Activated T-helper 2 cell treated with anti-CD3 and anti-CD28 coated beads, Interferon-gamma antibody, Interleukin-2, Interleukin-4, amounts not matched to agents 10 μg/mL and 5 μg/mL and 100 μg/mL, durations not matched to agents 14 hours and 24 hours and 36 hours (primary cell): ENCODE measurements at regions not wholly inside any gene's neighbourhood (a gene's known extent, or its start where the extent isn't known, plus 50 kb on each side); places are given as distances from the start of the nearest gene placed in this dataset.

Source experiments
- DNase-seq: peaks from one replicate; pipeline ENCODE4 v3.0.0; 2021; ENCODE audit warnings: low spot score
- H3K27ac Mint-ChIP-seq: one replicate; pipeline ENCODE4 v1.8.0; 2021; ENCODE audit warnings: mixed read lengths
- H3K27me3 Mint-ChIP-seq: one replicate; pipeline ENCODE4 v1.8.0; 2021; ENCODE audit warnings: low read depth, mixed read lengths
- H3K36me3 Mint-ChIP-seq: one replicate; pipeline ENCODE4 v1.8.0; 2021; ENCODE audit warnings: low read depth, mixed read lengths
- H3K4me1 Mint-ChIP-seq: one replicate; pipeline ENCODE4 v1.8.0; 2021; ENCODE audit warnings: low read depth, mixed read lengths
- H3K4me3 Mint-ChIP-seq: one replicate; pipeline ENCODE4 v1.8.0; 2021; ENCODE audit warnings: low read depth, mild to moderate bottlenecking, moderate library complexity, mixed read lengths
- H3K9me3 Mint-ChIP-seq: one replicate; pipeline ENCODE4 v1.8.0; 2021; ENCODE audit warnings: mixed read lengths
- intact Hi-C: fragments of 100-400 bp; cut with micrococcal nuclease; formaldehyde crosslinking; loops from one replicate; pipeline ENCODE4 v1.15.1; 2023

DNA sequence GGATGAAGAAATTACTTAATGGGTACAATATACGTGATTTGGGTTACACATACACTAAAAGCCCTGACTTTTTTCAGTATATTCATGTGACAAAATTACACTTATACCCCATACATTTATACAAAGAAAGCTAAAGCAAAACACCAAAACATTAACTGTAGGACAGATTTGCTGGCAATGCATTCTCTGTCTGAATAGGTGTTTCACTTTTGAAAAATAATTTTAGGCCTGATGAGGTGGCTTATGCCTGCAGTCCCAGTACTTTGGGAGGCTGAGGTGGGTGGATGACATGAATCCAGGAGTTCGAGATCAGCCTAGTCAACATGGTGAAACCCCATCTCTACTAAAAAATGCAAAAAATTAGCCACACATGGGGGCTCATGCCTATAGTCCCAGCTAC, 301.5 kb upstream of the FAM98A start:
- DNase-seq: no peak
- Mint-ChIP-seq H3K27me3 (no peaks in the 10 kb centered on the region), H3K9me3 (peaks cover 15% of the 10 kb centered on the region), H3K4me1 (no peaks in the 10 kb centered on the region), H3K36me3 (no peaks in the 10 kb centered on the region), H3K27ac (no peak overlapping the region), H3K4me3 (no peak overlapping the region)
- intact Hi-C loops: no loop called here

DNA sequence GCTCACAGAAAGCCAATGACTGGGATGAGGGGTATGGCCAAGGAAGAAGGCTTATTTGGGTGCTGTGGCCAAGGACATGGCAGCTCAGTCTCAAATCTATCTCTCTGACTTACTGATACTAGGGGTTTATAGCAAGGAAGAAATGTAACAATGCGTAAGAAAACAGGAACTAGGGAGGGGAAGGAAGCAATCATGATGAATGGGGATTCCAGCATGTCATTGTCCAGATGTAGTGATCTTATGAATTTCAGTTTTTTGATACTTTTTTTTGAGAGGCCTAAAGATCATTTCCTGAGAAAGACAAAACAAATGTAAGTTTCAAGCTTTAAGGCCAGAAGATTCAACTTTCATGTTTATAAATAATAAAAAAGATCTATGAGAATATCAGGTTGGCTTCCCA, 298.6 kb upstream of the FAM98A start:
- intact Hi-C loops: no loop called here

DNA sequence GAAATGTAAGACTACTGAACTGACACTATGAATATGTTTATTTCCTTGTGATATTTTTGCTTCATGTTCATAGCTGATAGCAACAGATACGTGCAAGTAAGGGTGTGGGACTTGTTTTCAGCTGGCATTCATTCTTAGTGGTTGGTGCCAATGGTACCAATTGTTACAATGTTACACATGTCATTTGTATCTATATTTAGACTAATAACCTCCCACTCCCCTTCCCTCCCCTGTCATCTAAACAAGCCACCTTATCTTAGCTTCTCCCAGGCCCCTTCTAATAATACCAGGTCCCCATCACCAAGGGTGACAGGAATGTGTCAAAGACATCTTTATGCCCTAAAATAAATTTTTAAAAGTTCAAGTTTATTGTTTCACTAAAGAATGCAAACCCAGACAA, 294.7 kb upstream of the FAM98A start:
- Mint-ChIP-seq H3K27ac (no peak overlapping the region), H3K27me3 (no peaks in the 10 kb centered on the region), H3K4me1 (no peaks in the 10 kb centered on the region), H3K36me3 (no peaks in the 10 kb centered on the region), H3K4me3 (no peak overlapping the region), H3K9me3 (peaks cover 18% of the 10 kb centered on the region)
- DNase-seq: no peak
- intact Hi-C loops: no loop called here

More for the DNA sequence above, 298.6 kb upstream of the FAM98A start:
- H3K27me3 Mint-ChIP-seq: no peaks in the 10 kb centered on the region
- DNase-seq: no peak
- peaks cover 23% of the 10 kb centered on the region for H3K9me3 Mint-ChIP-seq
- H3K4me1 Mint-ChIP-seq: no peaks in the 10 kb centered on the region
- H3K27ac Mint-ChIP-seq: no peak overlapping the region
- H3K4me3 Mint-ChIP-seq: no peak overlapping the region
- no peaks in the 10 kb centered on the region for H3K36me3 Mint-ChIP-seq

GRCh38 chr2:33891616-33892015, 292.5 kb upstream of the FAM98A start:
- intact Hi-C loops: no loop called here
- peaks cover 18% of the 10 kb centered on the region for H3K9me3 Mint-ChIP-seq
- H3K36me3 Mint-ChIP-seq: no peaks in the 10 kb centered on the region
- H3K27ac Mint-ChIP-seq: no peak overlapping the region
- H3K4me3 Mint-ChIP-seq: no peak overlapping the region
- DNase-seq: no peak
- H3K27me3 Mint-ChIP-seq: no peaks in the 10 kb centered on the region
- no peaks in the 10 kb centered on the region for H3K4me1 Mint-ChIP-seq

- H3K4me1 Mint-ChIP-seq: no peaks in the 10 kb centered on the region
- H3K4me3 Mint-ChIP-seq: no peak overlapping the region
- no peaks in the 10 kb centered on the region for H3K27me3 Mint-ChIP-seq
- no peak for DNase-seq
- peaks cover 15% of the 10 kb centered on the region for H3K9me3 Mint-ChIP-seq
- intact Hi-C loops: no loop called here
- H3K27ac Mint-ChIP-seq: no peak overlapping the region
- no peaks in the 10 kb centered on the region for H3K36me3 Mint-ChIP-seq
Measured at GRCh38 chr2:33890686-33891085, 291.6 kb upstream of the FAM98A start.

DNA sequence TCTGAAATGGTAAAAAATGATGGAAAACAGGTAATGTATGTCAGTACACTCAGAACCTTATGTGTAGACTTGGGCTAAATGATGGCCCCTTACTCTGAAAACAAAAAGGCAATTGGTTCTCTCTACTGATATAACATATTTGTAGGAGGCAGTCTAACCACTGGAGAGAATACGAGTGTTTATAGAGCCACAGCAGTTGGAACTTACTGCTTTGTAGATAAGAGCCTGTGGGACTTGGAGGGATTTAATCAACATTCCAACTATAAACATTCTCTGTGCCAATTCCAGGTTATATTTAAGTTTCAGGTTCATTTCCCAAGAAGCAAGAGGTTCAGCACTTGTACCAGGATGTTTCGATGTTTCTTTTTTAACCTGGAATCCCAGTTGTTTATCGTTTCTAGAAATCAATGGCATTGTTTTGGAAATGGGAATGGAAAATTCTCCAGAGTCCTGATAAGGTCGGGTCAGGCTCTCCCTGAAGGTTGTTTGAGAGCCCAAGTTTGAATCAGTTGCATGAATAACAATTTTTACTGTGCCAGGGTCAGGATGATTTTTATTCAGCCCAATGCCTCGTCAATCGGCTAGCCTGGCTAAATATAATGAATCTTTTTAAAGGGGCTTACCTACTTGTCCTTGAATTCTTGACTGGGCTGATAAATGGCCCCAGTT, 278.4 kb upstream of the FAM98A start:
- intact Hi-C loops: no loop called here
- no peak overlapping the region for H3K4me3 Mint-ChIP-seq
- no peak for DNase-seq

GRCh38 chr2:33873076-33873605, 274.0 kb upstream of the FAM98A start:
- DNase-seq: no peak
- Mint-ChIP-seq H3K27me3 (no peaks in the 10 kb centered on the region), H3K9me3 (peaks cover 17% of the 10 kb centered on the region), H3K4me3 (no peak overlapping the region), H3K36me3 (no peaks in the 10 kb centered on the region), H3K4me1 (no peaks in the 10 kb centered on the region), H3K27ac (no peak overlapping the region)
- intact Hi-C loops: no loop called here

More for the DNA sequence above, 278.4 kb upstream of the FAM98A start:
- H3K27me3 Mint-ChIP-seq: no peaks in the 10 kb centered on the region
- no peak overlapping the region for H3K27ac Mint-ChIP-seq
- H3K9me3 Mint-ChIP-seq: peaks cover 7% of the 10 kb centered on the region
- H3K36me3 Mint-ChIP-seq: no peaks in the 10 kb centered on the region
- no peaks in the 10 kb centered on the region for H3K4me1 Mint-ChIP-seq

DNA sequence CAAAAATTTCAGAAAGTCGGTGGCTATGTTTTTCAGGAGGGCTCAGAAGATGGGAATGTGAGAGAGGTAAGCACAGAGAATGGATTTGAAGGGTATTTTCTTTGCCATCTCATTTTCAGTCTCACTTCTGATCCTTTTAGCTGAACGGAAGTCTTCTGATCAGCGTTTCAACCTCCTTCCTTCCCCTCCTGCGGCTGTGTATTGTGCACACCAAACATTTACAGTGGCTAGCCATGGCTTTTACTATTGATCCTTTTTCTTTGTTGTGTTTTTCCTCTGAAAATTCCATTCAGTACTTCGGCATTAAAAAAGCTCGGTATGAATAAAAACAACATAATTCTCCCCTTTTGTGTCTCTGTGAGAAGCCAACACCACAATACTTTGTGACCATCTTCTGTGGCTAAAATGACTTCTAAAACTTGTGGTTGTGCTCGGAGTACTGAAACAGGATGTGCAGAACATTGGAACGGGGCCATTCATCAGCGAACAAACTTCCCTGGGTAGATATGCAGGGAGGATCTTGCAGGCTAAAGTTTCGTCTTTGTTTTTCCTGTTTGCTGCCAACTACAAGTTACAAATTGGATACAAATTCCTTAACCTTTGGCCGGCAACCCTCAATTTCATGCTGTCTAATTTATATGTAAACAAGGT, 260.8 kb upstream of the FAM98A start:
- Mint-ChIP-seq H3K27me3 (no peaks in the 10 kb centered on the region), H3K27ac (no peak overlapping the region), H3K4me3 (no peak overlapping the region), H3K9me3 (peaks cover 8% of the 10 kb centered on the region), H3K4me1 (no peaks in the 10 kb centered on the region), H3K36me3 (no peaks in the 10 kb centered on the region)
- intact Hi-C loops: no loop called here
- DNase-seq: no peak

GRCh38 chr2:33859176-33859575, 260.1 kb upstream of the FAM98A start:
- no peaks in the 10 kb centered on the region for H3K4me1 Mint-ChIP-seq
- H3K27ac Mint-ChIP-seq: no peak overlapping the region

DNA sequence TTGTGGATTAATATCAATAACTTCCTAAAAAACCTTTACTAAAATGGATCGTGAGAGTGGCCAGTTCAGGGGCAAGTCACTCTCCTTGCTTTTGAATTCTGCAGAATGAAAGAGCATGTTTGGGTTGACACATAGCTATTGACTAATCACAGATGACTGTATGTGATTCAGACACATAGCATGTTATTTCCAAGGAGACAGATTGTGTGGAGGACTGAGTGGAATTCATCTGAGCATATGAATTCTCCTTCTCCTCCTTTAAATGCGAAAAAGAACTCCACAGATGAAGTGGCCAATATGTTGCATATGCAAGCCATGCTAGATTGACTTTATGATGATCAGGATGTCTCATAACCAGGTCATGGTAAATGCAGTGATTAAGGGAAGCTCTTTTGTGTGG, 249.4 kb upstream of the FAM98A start:
- no peaks in the 10 kb centered on the region for H3K4me1 Mint-ChIP-seq
- no peaks in the 10 kb centered on the region for H3K27me3 Mint-ChIP-seq
- intact Hi-C loops: no loop called here
- H3K27ac Mint-ChIP-seq: no peak overlapping the region
- peaks cover 21% of the 10 kb centered on the region for H3K9me3 Mint-ChIP-seq
- H3K4me3 Mint-ChIP-seq: no peak overlapping the region
- no peaks in the 10 kb centered on the region for H3K36me3 Mint-ChIP-seq
- no peak for DNase-seq

More at GRCh38 chr2:33859176-33859575, 260.1 kb upstream of the FAM98A start:
- Mint-ChIP-seq H3K9me3 (peaks cover 9% of the 10 kb centered on the region), H3K4me3 (no peak overlapping the region), H3K36me3 (no peaks in the 10 kb centered on the region), H3K27me3 (no peaks in the 10 kb centered on the region)
- intact Hi-C loops: no loop called here
- DNase-seq: no peak

DNA sequence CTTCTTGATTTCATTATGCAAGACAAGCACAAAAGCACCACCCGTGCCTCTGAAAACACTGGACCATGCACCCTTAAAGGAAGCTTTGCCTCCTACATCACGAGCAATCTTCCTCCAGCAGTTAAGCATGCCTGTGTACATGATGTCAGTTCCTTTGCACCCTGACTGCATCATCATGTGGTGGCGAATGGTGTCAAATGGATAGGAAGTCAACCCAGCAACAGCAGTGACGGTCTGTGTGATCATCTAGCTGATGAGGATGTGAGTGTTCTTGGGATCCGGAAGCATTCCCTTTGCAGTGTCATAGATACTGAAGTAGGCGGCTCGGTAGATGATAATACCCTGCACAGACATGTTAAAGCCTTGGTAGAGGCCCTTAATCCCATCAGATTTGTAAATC, 240.7 kb upstream of the FAM98A start:
- Mint-ChIP-seq H3K27ac (no peak overlapping the region), H3K27me3 (no peaks in the 10 kb centered on the region), H3K9me3 (no peaks in the 10 kb centered on the region), H3K36me3 (no peaks in the 10 kb centered on the region), H3K4me1 (no peaks in the 10 kb centered on the region), H3K4me3 (no peak overlapping the region)
- intact Hi-C loops: no loop called here
- no peak for DNase-seq

- Mint-ChIP-seq H3K27ac (no peak overlapping the region), H3K27me3 (no peaks in the 10 kb centered on the region), H3K36me3 (no peaks in the 10 kb centered on the region), H3K4me3 (no peak overlapping the region), H3K9me3 (peaks cover 17% of the 10 kb centered on the region), H3K4me1 (no peaks in the 10 kb centered on the region)
- DNase-seq: no peak
- intact Hi-C loops: no loop called here
Measured at GRCh38 chr2:33836628-33837027, 237.5 kb upstream of the FAM98A start.

DNA sequence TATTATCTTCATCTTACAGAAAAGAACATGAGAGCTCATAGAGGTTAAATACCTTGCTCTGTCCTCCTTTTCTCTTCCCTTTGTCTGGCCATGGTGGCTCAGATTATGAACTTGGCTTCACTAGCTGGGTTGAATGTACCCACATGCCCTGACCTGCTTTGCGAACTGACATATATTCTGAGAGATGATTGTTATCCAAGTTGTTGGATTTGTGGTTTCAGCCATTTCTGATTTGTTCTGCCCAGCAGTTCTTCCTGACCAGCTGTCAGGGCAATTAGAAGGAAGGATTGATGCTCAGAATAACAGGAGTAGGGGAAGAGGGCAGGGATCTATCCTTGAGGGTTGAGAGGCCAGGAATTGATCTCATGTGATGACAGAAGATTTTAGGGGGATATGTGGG, 236.8 kb upstream of the FAM98A start:
- H3K9me3 Mint-ChIP-seq: peaks cover 20% of the 10 kb centered on the region
- H3K27me3 Mint-ChIP-seq: no peaks in the 10 kb centered on the region
- DNase-seq: no peak
- intact Hi-C loops: no loop called here
- H3K36me3 Mint-ChIP-seq: no peaks in the 10 kb centered on the region
- no peak overlapping the region for H3K27ac Mint-ChIP-seq
- H3K4me1 Mint-ChIP-seq: no peaks in the 10 kb centered on the region
- H3K4me3 Mint-ChIP-seq: no peak overlapping the region
